ENCODE measurements at regions not wholly inside any gene's neighbourhood (a gene's known extent, or its start where the extent isn't known, plus 50 kb on each side); places are given as distances from the start of the nearest gene placed in this dataset.

GRCh38 chr2:120906914-120907313 is 171.2 kb downstream of the GLI2 start:
- no peaks in the 10 kb centered on the region for H3K27me3 ChIP-seq (ENCODE audit: insufficient read depth, low read depth, low read length)
- H3K79me2 ChIP-seq (replicated peaks; ENCODE audit: insufficient read depth, low read length), result no peaks in the 10 kb centered on the region
- H3K27ac ChIP-seq (ENCODE audit: low read length), result no peak overlapping the region
- TF ChIP-seq POLR2AphosphoS5 (IDR thresholded peaks at IDR 0.05), result no peak
- TF ChIP-seq REST (IDR thresholded peaks at IDR 0.05; ENCODE audit: borderline replicate concordance), result no peak
- no peak for TF ChIP-seq EZH2 (IDR thresholded peaks at IDR 0.05; ENCODE audit: borderline replicate concordance, insufficient read depth, low read length, poor library complexity, severe bottlenecking)
- no peak for TF ChIP-seq TAF1 (IDR thresholded peaks at IDR 0.05; ENCODE audit: low read depth)
- no peak for TF ChIP-seq CTCF (IDR thresholded peaks at IDR 0.05; ENCODE audit: poor library complexity, severe bottlenecking)
- TF ChIP-seq RAD21 (conservative IDR thresholded peaks at IDR 0.05), result no peak
- no peak for TF ChIP-seq MXI1 (conservative IDR thresholded peaks at IDR 0.05; ENCODE audit: poor library complexity, severe bottlenecking)
- no peak for TF ChIP-seq SMC3 (conservative IDR thresholded peaks at IDR 0.05; ENCODE audit: poor library complexity)
- H3K36me3 ChIP-seq (ENCODE audit: insufficient read depth, low read length), result no peaks in the 10 kb centered on the region
- no peak overlapping the region for H3K4me2 ChIP-seq (ENCODE audit: low read length)
- no peak overlapping the region for H3K4me3 ChIP-seq (ENCODE audit: low read length)
- no peaks in the 10 kb centered on the region for H3K9me2 ChIP-seq (ENCODE audit: insufficient read depth, low read length)
- no peaks in the 10 kb centered on the region for H3K9me3 ChIP-seq (ENCODE audit: low read length)
- H2AFZ ChIP-seq (ENCODE audit: low read depth, low read length), result no peak overlapping the region
- no peak overlapping the region for H3K9ac ChIP-seq (ENCODE audit: low read length)
- no peaks in the 10 kb centered on the region for H4K20me1 ChIP-seq (ENCODE audit: insufficient read depth)
- no peaks in the 10 kb centered on the region for H3F3A ChIP-seq (ENCODE audit: insufficient read depth, low read length, poor library complexity, severe bottlenecking)

- no peaks in the 10 kb centered on the region for H3K27me3 ChIP-seq (ENCODE audit: insufficient read depth, low read depth, low read length)
- H3K36me3 ChIP-seq (ENCODE audit: insufficient read depth, low read length), result no peaks in the 10 kb centered on the region
- H3K9me2 ChIP-seq (ENCODE audit: insufficient read depth, low read length), result no peaks in the 10 kb centered on the region
- no peak overlapping the region for H2AFZ ChIP-seq (ENCODE audit: low read depth, low read length)
- no peaks in the 10 kb centered on the region for H3K9me3 ChIP-seq (ENCODE audit: low read length)
- H3F3A ChIP-seq (ENCODE audit: insufficient read depth, low read length, poor library complexity, severe bottlenecking), result no peaks in the 10 kb centered on the region
- TF ChIP-seq REST (IDR thresholded peaks at IDR 0.05; ENCODE audit: borderline replicate concordance), result no peak
- TF ChIP-seq EP300 (conservative IDR thresholded peaks at IDR 0.05; ENCODE audit: poor library complexity, severe bottlenecking), result no peak
- TF ChIP-seq CTCF (IDR thresholded peaks at IDR 0.05; ENCODE audit: poor library complexity, severe bottlenecking), result no peak
- no peak for TF ChIP-seq POLR2AphosphoS5 (IDR thresholded peaks at IDR 0.05)
- no peak for TF ChIP-seq SMC3 (conservative IDR thresholded peaks at IDR 0.05; ENCODE audit: poor library complexity)
- TF ChIP-seq EZH2 (IDR thresholded peaks at IDR 0.05; ENCODE audit: borderline replicate concordance, insufficient read depth, low read length, poor library complexity, severe bottlenecking), result no peak
- TF ChIP-seq RAD21 (conservative IDR thresholded peaks at IDR 0.05), result no peak
- no peak for TF ChIP-seq MXI1 (conservative IDR thresholded peaks at IDR 0.05; ENCODE audit: poor library complexity, severe bottlenecking)
- TF ChIP-seq TAF1 (IDR thresholded peaks at IDR 0.05; ENCODE audit: low read depth), result no peak
- no peak overlapping the region for H3K4me3 ChIP-seq (ENCODE audit: low read length)
- H4K20me1 ChIP-seq (ENCODE audit: insufficient read depth), result no peaks in the 10 kb centered on the region
- no peak overlapping the region for H3K9ac ChIP-seq (ENCODE audit: low read length)
- H3K4me2 ChIP-seq (ENCODE audit: low read length), result no peak overlapping the region
- no peaks in the 10 kb centered on the region for H3K79me2 ChIP-seq (replicated peaks; ENCODE audit: insufficient read depth, low read length)
- no peak overlapping the region for H3K27ac ChIP-seq (ENCODE audit: low read length)
Observed at GRCh38 chr2:120907822-120908221, 172.2 kb downstream of the GLI2 start.

All from neural cell (in vitro differentiated cells).